AG04450 (cell line): ENCODE measurements at regions not wholly inside any gene's neighbourhood (a gene's known extent, or its start where the extent isn't known, plus 50 kb on each side); places are given as distances from the start of the nearest gene placed in this dataset.

Experiments
- CTCF ChIA-PET: fragments of 300-600, 350-600 bp; formaldehyde crosslinking; extraction: SDS; loops from one replicate; lab custom pipeline; 2022; ENCODE audit warnings: antibody characterized with exemption, inconsistent platforms; lab: Charles Lee
- POLR2A ChIA-PET: fragments of 350-600 bp; formaldehyde crosslinking; extraction: SDS; loops from one replicate; lab custom pipeline; 2021; ENCODE audit warnings: antibody characterized with exemption, inconsistent platforms; lab: Yijun Ruan, JAX
- DNase-seq: peaks from one replicate; pipeline ENCODE4 v3.0.0-alpha.2; 2011; ENCODE audit warnings: low read depth, low spot score
- H3K27ac ChIP-seq: one replicate; pipeline ENCODE4 v1.5.1; 2012; ENCODE audit warnings: low read depth, low read length, control low read depth
- H3K27me3 ChIP-seq: one replicate; pipeline ENCODE4 v1.6.0; 2012; ENCODE audit warnings: low read length; ENCODE audit not compliant: control insufficient read depth, insufficient read depth
- H3K4me3 ChIP-seq: 2 replicates; pipeline ENCODE4 v1.5.1; 2011; ENCODE audit warnings: mild to moderate bottlenecking, low read depth, low read length, control low read depth
- H3K9me3 ChIP-seq: 2 replicates; pipeline ENCODE4 v1.5.1; 2012; ENCODE audit warnings: low read length; ENCODE audit not compliant: control insufficient read depth, insufficient read depth
- CTCF ChIP-seq: IDR thresholded peaks from 2 replicates; pipeline ENCODE4 v1.5.1; 2011; ENCODE audit warnings: low read depth, low read length, control low read depth, inconsistent platforms

DNA sequence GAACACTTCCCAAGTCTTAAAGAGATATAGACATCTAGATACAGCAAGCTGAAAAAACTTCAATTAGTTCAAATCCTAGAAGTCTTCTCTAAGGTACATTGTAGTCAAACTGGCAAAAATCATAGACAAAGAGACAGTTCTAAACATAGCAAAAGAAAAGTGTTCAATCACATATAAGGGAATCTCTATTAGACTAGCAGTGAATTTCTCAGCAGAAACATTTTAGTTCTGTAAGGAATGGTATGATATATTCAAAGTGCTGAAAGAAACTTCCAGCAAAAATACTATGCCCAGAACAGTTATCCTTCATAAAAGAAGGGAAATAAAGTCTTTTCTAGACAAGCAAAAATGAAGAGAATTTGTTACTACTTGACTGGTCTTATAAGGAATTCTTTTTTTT lies 186.3 kb upstream of the SYNCRIP start:
- no peak overlapping the region for H3K4me3 ChIP-seq
- H3K27ac ChIP-seq: no peak overlapping the region
- TF ChIP-seq CTCF: no peak
- H3K9me3 ChIP-seq: peaks cover 11% of the 10 kb centered on the region
- POLR2A ChIA-PET: no interaction called here
- H3K27me3 ChIP-seq: no peaks in the 10 kb centered on the region
- CTCF ChIA-PET: no interaction called here
- no peak for DNase-seq

- H3K27me3 ChIP-seq: no peaks in the 10 kb centered on the region
- POLR2A ChIA-PET: no interaction called here
- H3K4me3 ChIP-seq: no peak overlapping the region
- peaks cover 11% of the 10 kb centered on the region for H3K9me3 ChIP-seq
- H3K27ac ChIP-seq: no peak overlapping the region
- DNase-seq: no peak
- CTCF ChIA-PET: no interaction called here
- TF ChIP-seq CTCF: no peak
Observed at GRCh38 chr6:85826997-85827396, 184.3 kb upstream of the SYNCRIP start.

GRCh38 chr6:85824329-85824728 lies 181.6 kb upstream of the SYNCRIP start:
- Histone ChIP-seq H3K27me3 (no peaks in the 10 kb centered on the region), H3K27ac (no peak overlapping the region), H3K4me3 (no peak overlapping the region), H3K9me3 (peaks cover 11% of the 10 kb centered on the region)
- ChIA-PET POLR2A (no interaction called here), CTCF (no interaction called here)
- TF ChIP-seq CTCF: no peak
- no peak for DNase-seq

GRCh38 chr6:85810558-85810957 lies 167.9 kb upstream of the SYNCRIP start:
- Histone ChIP-seq H3K27me3 (no peaks in the 10 kb centered on the region), H3K4me3 (no peak overlapping the region), H3K27ac (no peak overlapping the region), H3K9me3 (peaks cover 6% of the 10 kb centered on the region; the same call in 1 of the 2 replicates)
- ChIA-PET CTCF (no interaction called here), POLR2A (no interaction called here)
- no peak for DNase-seq
- TF ChIP-seq CTCF: no peak

DNA sequence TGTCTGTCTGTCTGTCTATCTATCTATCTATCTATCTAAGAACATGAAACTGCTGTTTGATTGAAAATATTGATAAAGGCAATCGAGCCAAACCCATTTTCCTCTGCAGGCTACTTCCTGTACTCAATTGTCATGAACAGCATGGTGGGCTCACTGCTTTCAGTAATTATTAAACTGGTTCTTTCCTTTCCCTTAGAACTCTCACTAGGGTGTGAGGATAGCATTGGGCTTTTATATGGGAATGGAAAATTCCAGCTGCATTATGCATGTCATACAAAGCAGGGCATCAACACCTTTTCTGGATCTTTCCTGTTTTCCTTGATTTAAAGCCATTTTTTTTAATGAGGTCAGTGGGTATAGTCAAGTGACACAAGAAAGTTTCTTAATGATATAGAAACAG lies 161.0 kb upstream of the SYNCRIP start:
- ChIA-PET POLR2A (no interaction called here), CTCF (interaction anchor here (0.6 kb wide), 1 partner anchor 1183 kb away, joined by 4 read pairs; no protein-coding TSS in a partner anchor)
- no peak overlapping the region for H3K27ac ChIP-seq
- no peak overlapping the region for H3K4me3 ChIP-seq
- no peaks in the 10 kb centered on the region for H3K27me3 ChIP-seq
- DNase-seq: no peak
- no peak for TF ChIP-seq CTCF
- peaks cover 6% of the 10 kb centered on the region; the same call in 1 of the 2 replicates for H3K9me3 ChIP-seq
